ENCODE measurements at regions not wholly inside any gene's neighbourhood (a gene's known extent, or its start where the extent isn't known, plus 50 kb on each side); places are given as distances from the start of the nearest gene placed in this dataset.

DNA sequence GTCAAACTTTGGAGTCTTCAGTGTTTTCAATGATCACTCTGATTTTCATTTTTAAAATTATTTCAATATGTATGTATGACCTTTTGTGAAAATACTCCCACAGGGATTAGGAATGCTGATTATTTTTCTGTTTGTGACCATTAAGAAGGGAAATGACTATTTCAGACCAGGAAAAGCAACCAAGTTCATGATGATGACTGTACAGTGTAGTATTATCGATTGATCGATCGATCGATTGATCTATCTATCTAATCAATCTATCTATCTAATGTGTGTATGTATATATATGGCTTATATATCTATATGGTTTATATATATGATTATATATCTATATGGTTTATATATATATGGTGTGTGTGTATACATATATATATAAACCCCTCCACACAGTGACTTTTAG, 131.5 kb upstream of the VEGFC start:
- TF ChIP-seq, protein P1, sequence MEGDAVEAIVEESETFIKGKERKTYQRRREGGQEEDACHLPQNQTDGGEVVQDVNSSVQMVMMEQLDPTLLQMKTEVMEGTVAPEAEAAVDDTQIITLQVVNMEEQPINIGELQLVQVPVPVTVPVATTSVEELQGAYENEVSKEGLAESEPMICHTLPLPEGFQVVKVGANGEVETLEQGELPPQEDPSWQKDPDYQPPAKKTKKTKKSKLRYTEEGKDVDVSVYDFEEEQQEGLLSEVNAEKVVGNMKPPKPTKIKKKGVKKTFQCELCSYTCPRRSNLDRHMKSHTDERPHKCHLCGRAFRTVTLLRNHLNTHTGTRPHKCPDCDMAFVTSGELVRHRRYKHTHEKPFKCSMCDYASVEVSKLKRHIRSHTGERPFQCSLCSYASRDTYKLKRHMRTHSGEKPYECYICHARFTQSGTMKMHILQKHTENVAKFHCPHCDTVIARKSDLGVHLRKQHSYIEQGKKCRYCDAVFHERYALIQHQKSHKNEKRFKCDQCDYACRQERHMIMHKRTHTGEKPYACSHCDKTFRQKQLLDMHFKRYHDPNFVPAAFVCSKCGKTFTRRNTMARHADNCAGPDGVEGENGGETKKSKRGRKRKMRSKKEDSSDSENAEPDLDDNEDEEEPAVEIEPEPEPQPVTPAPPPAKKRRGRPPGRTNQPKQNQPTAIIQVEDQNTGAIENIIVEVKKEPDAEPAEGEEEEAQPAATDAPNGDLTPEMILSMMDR (IDR thresholded peaks at IDR 0.05; ENCODE audit: insufficient read depth, low read depth, low read length), result no peak
- no peaks in the 10 kb centered on the region for H3K36me3 ChIP-seq (ENCODE audit: control insufficient read depth, insufficient read depth, low read length)
- POLR2A ChIA-PET, result no interaction called here
- CTCF ChIA-PET, result interaction anchor here (1.5 kb wide), 1 partner anchor 123 kb away, joined by 3 read pairs; no protein-coding TSS in a partner anchor
- H3K27me3 ChIP-seq (ENCODE audit: control insufficient read depth, insufficient read depth, low read length), result no peaks in the 10 kb centered on the region
- no peak overlapping the region for H3K4me3 ChIP-seq (ENCODE audit: low read depth, low read length)
- no peak for DNase-seq (ENCODE audit: low read depth)

DNA sequence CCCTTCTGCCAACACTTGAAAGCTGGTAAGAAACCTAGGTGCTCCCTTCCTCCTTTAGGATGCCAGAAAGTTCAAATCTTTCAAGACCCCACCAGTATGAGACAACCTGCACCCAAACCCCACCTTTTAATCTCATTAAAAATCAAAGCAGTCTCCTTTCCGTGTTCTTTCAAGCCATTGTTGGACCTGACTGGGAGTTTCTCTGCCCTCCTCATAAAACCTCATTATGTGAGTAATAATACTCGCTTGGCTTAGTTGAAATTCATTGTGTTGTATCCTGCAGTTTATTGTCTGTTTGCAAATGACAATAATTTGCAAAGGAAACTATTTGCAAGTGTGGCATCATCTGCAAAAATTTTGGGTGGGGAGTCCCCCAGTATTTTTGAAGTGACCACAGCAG, 133.2 kb upstream of the VEGFC start:
- TF ChIP-seq, protein P1 (IDR thresholded peaks at IDR 0.05; ENCODE audit: insufficient read depth, low read depth, low read length), result no peak
- CTCF ChIA-PET, result interaction anchor here (1.3 kb wide), 2 partner anchors 11 to 25 kb away, joined by 3 to 4 read pairs; no protein-coding TSS in a partner anchor
- POLR2A ChIA-PET, result no interaction called here
- Histone ChIP-seq H3K4me3 (ENCODE audit: low read depth, low read length) (no peak overlapping the region), H3K36me3 (ENCODE audit: control insufficient read depth, insufficient read depth, low read length) (no peaks in the 10 kb centered on the region), H3K27me3 (ENCODE audit: control insufficient read depth, insufficient read depth, low read length) (no peaks in the 10 kb centered on the region)
- DNase-seq (ENCODE audit: low read depth), result no peak

DNA sequence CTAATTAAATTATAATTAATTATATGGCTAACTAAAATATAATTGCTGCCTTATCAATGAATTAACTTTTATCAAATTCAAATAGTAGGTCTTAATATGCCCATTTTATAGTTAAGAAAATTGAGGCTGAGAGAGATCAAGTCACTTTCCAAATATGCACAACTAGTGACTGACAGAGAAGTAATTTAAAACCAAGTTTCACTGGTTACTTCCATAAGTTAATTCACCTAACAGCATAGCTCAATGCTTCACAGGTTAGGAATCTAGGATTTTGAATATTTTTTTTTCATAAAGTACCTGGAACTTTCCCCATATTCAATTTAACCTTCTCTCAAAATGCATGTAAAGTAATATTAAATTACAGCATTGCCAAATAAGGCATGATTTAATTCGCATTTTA, 134.4 kb upstream of the VEGFC start:
- ChIA-PET POLR2A (interaction anchor here (1.0 kb wide), 1 partner anchor 173 kb away, joined by 5 read pairs; no protein-coding TSS in a partner anchor), CTCF (interaction anchor here (1.6 kb wide), 1 partner anchor 11 kb away, joined by 4 read pairs; no protein-coding TSS in a partner anchor)
- Histone ChIP-seq H3K4me3 (ENCODE audit: low read depth, low read length) (no peak overlapping the region), H3K27me3 (ENCODE audit: control insufficient read depth, insufficient read depth, low read length) (no peaks in the 10 kb centered on the region), H3K36me3 (ENCODE audit: control insufficient read depth, insufficient read depth, low read length) (no peaks in the 10 kb centered on the region)
- no peak for DNase-seq (ENCODE audit: low read depth)
- TF ChIP-seq, protein P1 (IDR thresholded peaks at IDR 0.05; ENCODE audit: insufficient read depth, low read depth, low read length), result no peak

DNA sequence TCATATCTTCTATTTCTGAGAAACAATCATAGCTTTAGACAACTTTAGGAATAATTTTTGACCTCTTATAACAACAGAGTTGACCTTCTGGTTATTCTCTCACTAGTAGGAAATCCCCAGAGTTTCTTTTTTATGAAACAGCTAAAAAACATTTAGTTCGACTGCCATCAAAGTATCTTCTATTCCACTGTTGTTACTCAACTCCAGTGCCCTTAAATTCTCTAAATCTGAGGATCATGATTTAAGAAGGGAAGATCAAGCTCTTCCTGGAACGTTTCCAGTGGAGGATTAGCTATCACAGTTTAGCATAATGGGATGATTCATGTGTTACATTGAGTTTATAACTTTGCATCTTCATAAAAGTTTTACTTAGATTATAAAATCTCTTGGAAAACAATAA, 134.9 kb upstream of the VEGFC start:
- TF ChIP-seq, protein P1 (IDR thresholded peaks at IDR 0.05; ENCODE audit: insufficient read depth, low read depth, low read length), result no peak
- DNase-seq (ENCODE audit: low read depth), result no peak
- POLR2A ChIA-PET, result interaction anchor here (1.0 kb wide), 1 partner anchor 174 kb away, joined by 5 read pairs; no protein-coding TSS in a partner anchor
- Histone ChIP-seq H3K4me3 (ENCODE audit: low read depth, low read length) (no peak overlapping the region), H3K36me3 (ENCODE audit: control insufficient read depth, insufficient read depth, low read length) (no peaks in the 10 kb centered on the region), H3K27me3 (ENCODE audit: control insufficient read depth, insufficient read depth, low read length) (no peaks in the 10 kb centered on the region)
- CTCF ChIA-PET, result interaction anchor here (1.6 kb wide), 1 partner anchor 10 kb away, joined by 4 read pairs; no protein-coding TSS in a partner anchor

DNA sequence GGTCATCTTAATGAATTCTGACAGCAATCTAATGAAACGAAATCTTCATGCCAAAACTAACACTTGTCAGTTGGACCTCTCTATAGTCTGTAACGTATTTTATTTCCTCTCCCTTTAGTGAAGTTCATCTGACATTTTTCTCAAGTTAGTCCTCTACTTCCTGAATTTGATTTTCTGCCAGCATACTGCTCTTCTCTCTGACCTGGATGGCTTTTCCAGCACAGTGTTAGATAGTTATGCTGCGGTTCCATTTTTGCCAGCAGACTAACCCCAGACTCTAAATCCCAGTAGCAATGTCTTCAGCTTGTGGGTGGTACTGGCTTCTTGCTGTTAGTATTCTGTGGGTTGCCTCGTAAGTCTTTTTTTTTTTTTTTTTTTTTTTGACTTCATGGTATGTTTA, 146.7 kb upstream of the VEGFC start:
- H3K4me3 ChIP-seq (ENCODE audit: low read depth, low read length), result no peak overlapping the region
- CTCF ChIA-PET, result no interaction called here
- POLR2A ChIA-PET, result no interaction called here

More for the DNA sequence above, 146.7 kb upstream of the VEGFC start:
- H3K27me3 ChIP-seq (ENCODE audit: control insufficient read depth, insufficient read depth, low read length), result no peaks in the 10 kb centered on the region
- TF ChIP-seq, protein P1 (IDR thresholded peaks at IDR 0.05; ENCODE audit: insufficient read depth, low read depth, low read length), result no peak
- no peak for DNase-seq (ENCODE audit: low read depth)
- no peaks in the 10 kb centered on the region for H3K36me3 ChIP-seq (ENCODE audit: control insufficient read depth, insufficient read depth, low read length)
